ENCODE measurements at regions not wholly inside any gene's neighbourhood (a gene's known extent, or its start where the extent isn't known, plus 50 kb on each side); places are given as distances from the start of the nearest gene placed in this dataset.
"Not testable (repeated sequence)": the region's sequence is repeated elsewhere in the genome, so short reads cannot be mapped to it uniquely, and the experiment has no call there.

GRCh38 chr5:138678826-138679225, 74.4 kb upstream of the CTNNA1 start:
- H3K36me3 Mint-ChIP-seq; H3K4me3 Mint-ChIP-seq; ATAC-seq; H3K4me1 Mint-ChIP-seq; H3K27ac Mint-ChIP-seq; CTCF ChIA-PET; DNase-seq; H3K9me3 Mint-ChIP-seq (ENCODE audit: low read depth): not testable (repeated sequence)
- peaks cover 52% of the 10 kb centered on the region for H3K27me3 Mint-ChIP-seq

- Mint-ChIP-seq H3K36me3 (peaks cover 2% of the 10 kb centered on the region), H3K4me3 (no peak overlapping the region), H3K9me3 (ENCODE audit: low read depth) (peaks cover 2% of the 10 kb centered on the region), H3K27ac (no peak overlapping the region), H3K4me1 (no peaks in the 10 kb centered on the region), H3K27me3 (peaks cover 54% of the 10 kb centered on the region)
- CTCF ChIA-PET = no interaction called here
- no peak for ATAC-seq
- DNase-seq = no peak
Measured at GRCh38 chr5:138677782-138678181, 75.4 kb upstream of the CTNNA1 start.

GRCh38 chr5:138676556-138677193, 76.5 kb upstream of the CTNNA1 start:
- CTCF ChIA-PET = no interaction called here
- Mint-ChIP-seq H3K4me3 (no peak overlapping the region), H3K27me3 (peaks cover 58% of the 10 kb centered on the region), H3K36me3 (peaks cover 2% of the 10 kb centered on the region), H3K4me1 (no peaks in the 10 kb centered on the region), H3K27ac (no peak overlapping the region), H3K9me3 (ENCODE audit: low read depth) (peaks cover 2% of the 10 kb centered on the region)
- DNase-seq = no peak
- ATAC-seq = no peak

- Mint-ChIP-seq H3K9me3 (ENCODE audit: low read depth) (peaks cover 2% of the 10 kb centered on the region), H3K36me3 (peaks cover 2% of the 10 kb centered on the region), H3K4me3 (no peak overlapping the region), H3K27ac (no peak overlapping the region), H3K4me1 (no peaks in the 10 kb centered on the region), H3K27me3 (peaks cover 56% of the 10 kb centered on the region)
- ATAC-seq (no peak), DNase-seq (no peak)
- CTCF ChIA-PET = no interaction called here
Measured at GRCh38 chr5:138676002-138676401, 77.2 kb upstream of the CTNNA1 start.

GRCh38 chr5:138668451-138669380, 84.5 kb upstream of the CTNNA1 start:
- Mint-ChIP-seq H3K4me3 (no peak overlapping the region), H3K27me3 (peaks cover 81% of the 10 kb centered on the region), H3K27ac (no peak overlapping the region), H3K9me3 (ENCODE audit: low read depth) (no peaks in the 10 kb centered on the region), H3K4me1 (peaks cover 19% of the 10 kb centered on the region), H3K36me3 (no peaks in the 10 kb centered on the region)
- ATAC-seq (peak; percentile 77), DNase-seq (peak; percentile 75)
- CTCF ChIA-PET = interaction anchor here (1.6 kb wide), 1 partner anchor 92 kb away, joined by 4 read pairs; no protein-coding TSS in a partner anchor

- not testable (repeated sequence) for H3K36me3 Mint-ChIP-seq; ATAC-seq; H3K27ac Mint-ChIP-seq; H3K9me3 Mint-ChIP-seq (ENCODE audit: low read depth); DNase-seq; H3K4me3 Mint-ChIP-seq
- Mint-ChIP-seq H3K27me3 (peaks cover 82% of the 10 kb centered on the region), H3K4me1 (peaks cover 26% of the 10 kb centered on the region)
- CTCF ChIA-PET = interaction anchor here (1.6 kb wide), 1 partner anchor 93 kb away, joined by 4 read pairs; no protein-coding TSS in a partner anchor
Measured at GRCh38 chr5:138667782-138668331, 85.4 kb upstream of the CTNNA1 start.

GRCh38 chr5:138666226-138666742, 86.9 kb upstream of the CTNNA1 start:
- CTCF ChIA-PET = no interaction called here
- Mint-ChIP-seq H3K4me1 (peaks cover 29% of the 10 kb centered on the region), H3K4me3 (no peak overlapping the region), H3K36me3 (no peaks in the 10 kb centered on the region), H3K9me3 (ENCODE audit: low read depth) (no peaks in the 10 kb centered on the region), H3K27ac (no peak overlapping the region), H3K27me3 (peaks cover 86% of the 10 kb centered on the region)
- ATAC-seq (no peak), DNase-seq (no peak)

GRCh38 chr5:138665261-138665660, 88.0 kb upstream of the CTNNA1 start:
- H3K27ac Mint-ChIP-seq = no peak overlapping the region
- H3K27me3 Mint-ChIP-seq = peaks cover 92% of the 10 kb centered on the region
- DNase-seq (no peak), ATAC-seq (no peak)
- H3K4me3 Mint-ChIP-seq = no peak overlapping the region
- peaks cover 29% of the 10 kb centered on the region for H3K4me1 Mint-ChIP-seq
- H3K9me3 Mint-ChIP-seq (ENCODE audit: low read depth) = no peaks in the 10 kb centered on the region
- CTCF ChIA-PET = no interaction called here
- no peaks in the 10 kb centered on the region for H3K36me3 Mint-ChIP-seq

GRCh38 chr5:138664276-138664943, 88.8 kb upstream of the CTNNA1 start:
- no peak overlapping the region for H3K4me3 Mint-ChIP-seq
- CTCF ChIA-PET = no interaction called here
- H3K36me3 Mint-ChIP-seq = no peaks in the 10 kb centered on the region
- H3K27ac Mint-ChIP-seq = no peak overlapping the region
- DNase-seq (no peak), ATAC-seq (no peak)
- peaks cover 92% of the 10 kb centered on the region for H3K27me3 Mint-ChIP-seq
- no peaks in the 10 kb centered on the region for H3K9me3 Mint-ChIP-seq (ENCODE audit: low read depth)
- H3K4me1 Mint-ChIP-seq = peaks cover 29% of the 10 kb centered on the region

GRCh38 chr5:138663561-138663960, 88.4 kb upstream of the HSPA9 start:
- DNase-seq = no peak
- H3K36me3 Mint-ChIP-seq = no peaks in the 10 kb centered on the region
- CTCF ChIA-PET = interaction anchor here (0.9 kb wide), 1 partner anchor 46 kb away, joined by 3 read pairs; no protein-coding TSS in a partner anchor
- peaks cover 92% of the 10 kb centered on the region for H3K27me3 Mint-ChIP-seq
- ATAC-seq = no peak
- no peak overlapping the region for H3K27ac Mint-ChIP-seq
- no peak overlapping the region for H3K4me3 Mint-ChIP-seq
- peaks cover 20% of the 10 kb centered on the region for H3K4me1 Mint-ChIP-seq
- H3K9me3 Mint-ChIP-seq (ENCODE audit: low read depth) = no peaks in the 10 kb centered on the region

- H3K4me1 Mint-ChIP-seq = peaks cover 15% of the 10 kb centered on the region
- H3K27ac Mint-ChIP-seq = no peak overlapping the region
- peaks cover 90% of the 10 kb centered on the region for H3K27me3 Mint-ChIP-seq
- no peaks in the 10 kb centered on the region for H3K9me3 Mint-ChIP-seq (ENCODE audit: low read depth)
- CTCF ChIA-PET = interaction anchor here (0.9 kb wide), 1 partner anchor 46 kb away, joined by 3 read pairs; no protein-coding TSS in a partner anchor
- no peak overlapping the region for H3K4me3 Mint-ChIP-seq
- no peaks in the 10 kb centered on the region for H3K36me3 Mint-ChIP-seq
- ATAC-seq (peak; percentile 14), DNase-seq (no peak)
Measured at GRCh38 chr5:138663009-138663408, 87.8 kb upstream of the HSPA9 start.

- ATAC-seq = peak; percentile 66
- Mint-ChIP-seq H3K4me3 (no peak overlapping the region), H3K27ac (no peak overlapping the region), H3K36me3 (no peaks in the 10 kb centered on the region), H3K4me1 (peaks cover 11% of the 10 kb centered on the region), H3K27me3 (peaks cover 89% of the 10 kb centered on the region), H3K9me3 (ENCODE audit: low read depth) (no peaks in the 10 kb centered on the region)
- DNase-seq = peak; percentile 54
- CTCF ChIA-PET = interaction anchor here (0.9 kb wide), 1 partner anchor 47 kb away, joined by 3 read pairs; no protein-coding TSS in a partner anchor
Measured at GRCh38 chr5:138662599-138662998, 87.4 kb upstream of the HSPA9 start.

- ATAC-seq (no peak), DNase-seq (no peak)
- Mint-ChIP-seq H3K9me3 (ENCODE audit: low read depth) (no peaks in the 10 kb centered on the region), H3K4me3 (no peak overlapping the region), H3K27ac (no peak overlapping the region), H3K27me3 (peaks cover 93% of the 10 kb centered on the region), H3K36me3 (no peaks in the 10 kb centered on the region), H3K4me1 (peaks cover 11% of the 10 kb centered on the region)
- CTCF ChIA-PET = no interaction called here
Measured at GRCh38 chr5:138661991-138662434, 86.8 kb upstream of the HSPA9 start.

All from activated CD8-positive, alpha-beta memory T cell treated with anti-CD3 and anti-CD28 coated beads, Interleukin-2, amount 10 ng/mL, durations not matched to agents 7 days and 5 days (primary cell).